Breast epithelium (tissue), 3 donors: ENCODE measurements at regions not wholly inside any gene's neighbourhood (a gene's known extent, or its start where the extent isn't known, plus 50 kb on each side); places are given as distances from the start of the nearest gene placed in this dataset.

ENCODE experiments used
- CTCF ChIP-seq, 3 donors: fragments of 450-650 bp; IDR thresholded peaks; one replicate each; pipeline ENCODE4 v1.5.1; 2016 to 2017; ENCODE audit warnings: antibody characterized with exemption in 3 of 3, mild to moderate bottlenecking in 3 of 3, moderate library complexity in 3 of 3
- POLR2A ChIP-seq: fragments of 450-650 bp; IDR thresholded peaks from one replicate; pipeline ENCODE4 v1.6.1; 2016; ENCODE audit warnings: antibody characterized with exemption, mild to moderate bottlenecking, moderate library complexity

GRCh38 chr10:128716181-128716580, 590.0 kb upstream of the MKI67 start:
- no peak for TF ChIP-seq CTCF (IDR thresholded peaks at IDR 0.05)
- no peak for TF ChIP-seq POLR2A
